ENCODE measurements at regions not wholly inside any gene's neighbourhood (a gene's known extent, or its start where the extent isn't known, plus 50 kb on each side); places are given as distances from the start of the nearest gene placed in this dataset.
"Not testable (repeated sequence)": the region's sequence is repeated elsewhere in the genome, so short reads cannot be mapped to it uniquely, and the experiment has no call there.

DNA sequence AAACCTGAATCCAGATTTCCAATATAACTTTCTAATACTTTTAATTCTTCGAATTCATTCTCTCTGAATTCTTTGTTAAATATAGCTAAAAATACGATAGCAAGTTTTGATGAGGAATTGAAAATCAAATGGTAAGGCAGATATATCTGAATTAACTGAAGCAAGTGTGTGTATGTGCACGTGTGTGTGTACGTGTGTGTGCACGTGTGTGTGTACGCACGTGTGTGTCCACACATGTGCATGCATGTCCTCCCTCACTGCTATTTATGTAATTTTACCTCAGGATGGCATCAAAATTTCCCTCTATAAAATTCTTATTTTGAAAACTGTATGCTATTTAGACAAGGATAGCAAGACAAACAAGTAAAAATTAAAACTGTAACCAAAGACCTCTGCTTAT lies 961.3 kb upstream of the CNTN5 start:
- no peaks in the 10 kb centered on the region for H3K27me3 ChIP-seq
- TF ChIP-seq POLR2A (IDR thresholded peaks at IDR 0.05), result no peak
- TF ChIP-seq, protein P1, sequence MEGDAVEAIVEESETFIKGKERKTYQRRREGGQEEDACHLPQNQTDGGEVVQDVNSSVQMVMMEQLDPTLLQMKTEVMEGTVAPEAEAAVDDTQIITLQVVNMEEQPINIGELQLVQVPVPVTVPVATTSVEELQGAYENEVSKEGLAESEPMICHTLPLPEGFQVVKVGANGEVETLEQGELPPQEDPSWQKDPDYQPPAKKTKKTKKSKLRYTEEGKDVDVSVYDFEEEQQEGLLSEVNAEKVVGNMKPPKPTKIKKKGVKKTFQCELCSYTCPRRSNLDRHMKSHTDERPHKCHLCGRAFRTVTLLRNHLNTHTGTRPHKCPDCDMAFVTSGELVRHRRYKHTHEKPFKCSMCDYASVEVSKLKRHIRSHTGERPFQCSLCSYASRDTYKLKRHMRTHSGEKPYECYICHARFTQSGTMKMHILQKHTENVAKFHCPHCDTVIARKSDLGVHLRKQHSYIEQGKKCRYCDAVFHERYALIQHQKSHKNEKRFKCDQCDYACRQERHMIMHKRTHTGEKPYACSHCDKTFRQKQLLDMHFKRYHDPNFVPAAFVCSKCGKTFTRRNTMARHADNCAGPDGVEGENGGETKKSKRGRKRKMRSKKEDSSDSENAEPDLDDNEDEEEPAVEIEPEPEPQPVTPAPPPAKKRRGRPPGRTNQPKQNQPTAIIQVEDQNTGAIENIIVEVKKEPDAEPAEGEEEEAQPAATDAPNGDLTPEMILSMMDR (IDR thresholded peaks at IDR 0.05 in 4 of 5, conservative IDR thresholded peaks at IDR 0.05 in 1 of 5), result no peak
- intact Hi-C loops (cut with DNase I; ENCODE audit: low total_unique reads), result no loop called here
- in situ Hi-C loops (cut with MboI; ENCODE audit: low sequenced_read_pairs in 4 of 4), result no loop called here
- DNase-seq (no peak), ATAC-seq (no peak)
- no peaks in the 10 kb centered on the region for H3K9me3 ChIP-seq
- H3K4me1 ChIP-seq, result no peaks in the 10 kb centered on the region
- H3K27ac ChIP-seq, result no peak overlapping the region
- no peaks in the 10 kb centered on the region for H3K36me3 ChIP-seq
- no peak overlapping the region for H3K4me3 ChIP-seq

DNA sequence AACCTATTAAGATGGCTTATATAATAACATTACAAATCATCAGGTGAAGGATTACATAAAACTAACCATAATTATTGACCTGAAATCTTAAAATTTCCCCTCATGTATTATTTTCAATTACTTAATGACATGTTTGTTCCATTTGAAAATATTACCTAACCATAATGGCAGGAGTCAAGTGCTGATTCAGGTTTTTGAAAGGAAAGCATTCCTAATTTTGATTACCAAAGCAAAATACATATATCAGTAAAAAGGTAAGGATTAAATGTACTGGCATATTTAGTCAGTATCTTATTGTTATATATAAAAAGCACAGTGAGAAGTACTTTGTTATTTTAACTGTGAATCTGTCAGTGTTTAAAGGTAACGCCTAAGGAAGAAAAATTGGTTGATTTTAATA lies 960.0 kb upstream of the CNTN5 start:
- Histone ChIP-seq H3K27me3 (no peaks in the 10 kb centered on the region), H3K4me3 (no peak overlapping the region), H3K9me3 (no peaks in the 10 kb centered on the region), H3K4me1 (no peaks in the 10 kb centered on the region), H3K36me3 (no peaks in the 10 kb centered on the region), H3K27ac (no peak overlapping the region)
- TF ChIP-seq, protein P1 (IDR thresholded peaks at IDR 0.05 in 4 of 5, conservative IDR thresholded peaks at IDR 0.05 in 1 of 5), result no peak
- TF ChIP-seq POLR2A (IDR thresholded peaks at IDR 0.05), result no peak
- intact Hi-C loops (cut with DNase I; ENCODE audit: low total_unique reads) (no loop called here), in situ Hi-C loops (cut with MboI; ENCODE audit: low sequenced_read_pairs in 4 of 4) (no loop called here)
- DNase-seq (no peak), ATAC-seq (no peak)

DNA sequence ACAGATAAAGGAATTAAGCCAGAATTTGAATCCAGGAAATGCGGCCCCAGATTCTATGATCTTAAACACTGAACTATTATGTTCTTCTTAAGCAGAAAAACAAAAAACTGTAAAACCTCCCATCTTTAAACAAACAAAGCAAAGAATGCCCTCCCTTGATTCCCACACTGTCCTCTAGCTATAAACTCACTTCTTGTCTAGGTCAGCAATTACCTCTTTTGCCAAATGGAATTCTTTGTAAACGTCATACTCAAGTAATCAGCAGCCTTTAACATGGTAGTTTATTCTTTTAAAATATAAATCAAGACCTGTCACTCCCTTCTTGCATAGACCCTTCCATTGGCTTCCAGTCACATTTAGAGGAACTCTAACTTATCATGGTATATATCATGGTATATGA lies 958.9 kb upstream of the CNTN5 start:
- Histone ChIP-seq H3K4me3 (no peak overlapping the region), H3K27ac (no peak overlapping the region), H3K4me1 (no peaks in the 10 kb centered on the region), H3K9me3 (no peaks in the 10 kb centered on the region), H3K36me3 (no peaks in the 10 kb centered on the region), H3K27me3 (no peaks in the 10 kb centered on the region)
- TF ChIP-seq, protein P1 (IDR thresholded peaks at IDR 0.05 in 4 of 5, conservative IDR thresholded peaks at IDR 0.05 in 1 of 5), result no peak
- TF ChIP-seq POLR2A (IDR thresholded peaks at IDR 0.05), result no peak
- in situ Hi-C loops (cut with MboI; ENCODE audit: low sequenced_read_pairs in 4 of 4), result no loop called here
- intact Hi-C loops (cut with DNase I; ENCODE audit: low total_unique reads), result no loop called here
- ATAC-seq, result no peak
- DNase-seq, result no peak

DNA sequence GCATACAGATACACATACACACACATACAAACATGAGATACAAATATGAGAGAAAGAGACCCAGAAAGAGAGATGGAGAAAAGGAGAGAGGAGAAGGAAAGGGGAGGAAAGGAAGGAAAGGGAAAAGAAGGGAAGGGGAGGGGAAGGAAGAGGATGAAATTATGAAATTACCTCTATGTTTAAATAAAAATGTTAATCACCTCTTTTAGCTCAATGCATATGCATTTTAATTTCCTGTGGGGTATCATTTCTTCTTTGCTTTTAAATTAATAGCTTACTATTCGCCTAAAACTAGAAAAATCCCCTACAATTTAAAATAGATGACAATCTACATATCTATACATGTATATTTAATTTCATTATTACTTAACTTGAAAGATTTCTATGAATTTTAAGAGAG lies 958.0 kb upstream of the CNTN5 start:
- no peaks in the 10 kb centered on the region for H3K9me3 ChIP-seq
- no peak overlapping the region for H3K27ac ChIP-seq
- H3K4me3 ChIP-seq, result no peak overlapping the region
- intact Hi-C loops (cut with DNase I; ENCODE audit: low total_unique reads) (no loop called here), in situ Hi-C loops (cut with MboI; ENCODE audit: low sequenced_read_pairs in 4 of 4) (no loop called here)
- no peaks in the 10 kb centered on the region for H3K27me3 ChIP-seq
- ATAC-seq (no peak), DNase-seq (no peak)
- TF ChIP-seq POLR2A (IDR thresholded peaks at IDR 0.05), result no peak
- TF ChIP-seq, protein P1 (IDR thresholded peaks at IDR 0.05 in 4 of 5, conservative IDR thresholded peaks at IDR 0.05 in 1 of 5), result no peak
- no peaks in the 10 kb centered on the region for H3K36me3 ChIP-seq
- no peaks in the 10 kb centered on the region for H3K4me1 ChIP-seq

DNA sequence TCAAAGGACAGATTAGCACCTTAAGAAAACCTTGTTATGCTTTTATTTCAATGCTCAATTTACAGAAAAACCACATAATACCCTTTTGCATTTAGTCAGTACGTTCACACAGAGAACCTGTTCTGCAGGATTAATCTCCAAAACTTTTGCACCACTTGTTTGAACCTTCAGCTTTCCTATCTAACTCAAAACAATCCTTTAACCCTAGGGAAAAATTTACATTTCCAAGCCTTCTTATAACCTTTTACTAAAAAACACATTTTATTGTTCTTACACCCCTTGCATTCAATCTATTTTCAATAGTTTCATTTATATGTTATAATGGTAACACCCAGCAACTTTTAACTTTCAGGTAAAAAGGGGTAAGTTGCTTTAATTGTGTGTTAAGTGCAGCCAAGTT lies 952.5 kb upstream of the CNTN5 start:
- Histone ChIP-seq H3K9me3 (no peaks in the 10 kb centered on the region), H3K27ac (no peak overlapping the region), H3K36me3 (no peaks in the 10 kb centered on the region), H3K4me3 (no peak overlapping the region), H3K4me1 (no peaks in the 10 kb centered on the region), H3K27me3 (no peaks in the 10 kb centered on the region)
- ATAC-seq (no peak), DNase-seq (no peak)
- in situ Hi-C loops (cut with MboI; ENCODE audit: low sequenced_read_pairs in 4 of 4), result no loop called here
- intact Hi-C loops (cut with DNase I; ENCODE audit: low total_unique reads), result no loop called here
- TF ChIP-seq POLR2A (IDR thresholded peaks at IDR 0.05), result no peak
- TF ChIP-seq, protein P1 (IDR thresholded peaks at IDR 0.05 in 4 of 5, conservative IDR thresholded peaks at IDR 0.05 in 1 of 5), result no peak

DNA sequence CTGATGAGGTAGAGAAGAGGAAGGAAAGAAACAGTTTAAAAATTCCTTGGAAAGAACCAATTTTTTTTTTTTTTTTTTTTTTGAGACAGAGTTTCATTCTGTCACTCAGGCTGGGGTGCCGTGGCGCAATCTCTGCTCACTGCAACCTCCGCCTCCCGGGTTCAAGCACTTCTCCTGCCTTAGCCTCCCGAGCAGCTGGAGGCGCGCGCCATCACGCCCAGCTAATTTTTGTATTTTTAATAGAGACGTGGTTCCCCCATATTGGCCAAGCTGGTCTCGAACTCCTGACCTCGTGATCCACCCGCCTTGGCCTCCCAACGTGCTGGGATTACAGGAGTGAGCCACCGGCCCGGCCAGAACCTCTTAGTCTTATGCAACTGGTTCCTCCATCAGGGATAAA lies 951.6 kb upstream of the CNTN5 start:
- H3K9me3 ChIP-seq; DNase-seq; H3K27me3 ChIP-seq; H3K4me3 ChIP-seq; in situ Hi-C loops (cut with MboI; ENCODE audit: low sequenced_read_pairs in 4 of 4); ATAC-seq; H3K27ac ChIP-seq; intact Hi-C loops (cut with DNase I; ENCODE audit: low total_unique reads); H3K4me1 ChIP-seq; H3K36me3 ChIP-seq: not testable (repeated sequence)

Data from gastrocnemius medialis (tissue), 4 donors.